ENCODE measurements at regions not wholly inside any gene's neighbourhood (a gene's known extent, or its start where the extent isn't known, plus 50 kb on each side); places are given as distances from the start of the nearest gene placed in this dataset.

- H3K27ac Mint-ChIP-seq (ENCODE audit: unreplicated experiment): no peak overlapping the region
- no peaks in the 10 kb centered on the region for H3K27me3 Mint-ChIP-seq (ENCODE audit: unreplicated experiment)
- no peak overlapping the region for H3K4me3 Mint-ChIP-seq (ENCODE audit: unreplicated experiment)
These were observed 501.5 kb downstream of the TRIB2 start for GRCh38 chr2:13218205-13218604.

GRCh38 chr2:13227578-13227977 lies 510.8 kb downstream of the TRIB2 start:
- Mint-ChIP-seq H3K27me3 (ENCODE audit: unreplicated experiment) (no peaks in the 10 kb centered on the region), H3K4me3 (ENCODE audit: unreplicated experiment) (no peak overlapping the region), H3K27ac (ENCODE audit: unreplicated experiment) (no peak overlapping the region), H3K4me1 (ENCODE audit: unreplicated experiment) (no peaks in the 10 kb centered on the region), H3K36me3 (ENCODE audit: low read depth, unreplicated experiment) (no peaks in the 10 kb centered on the region), H3K9me3 (ENCODE audit: unreplicated experiment) (no peaks in the 10 kb centered on the region)
- TF ChIP-seq CTCF (IDR thresholded peaks at IDR 0.05; ENCODE audit: unreplicated experiment): no peak
- no peak for DNase-seq (ENCODE audit: low spot score)

More at GRCh38 chr2:13218205-13218604, 501.5 kb downstream of the TRIB2 start:
- H3K9me3 Mint-ChIP-seq (ENCODE audit: unreplicated experiment): no peaks in the 10 kb centered on the region
- no peak for DNase-seq (ENCODE audit: low spot score)
- H3K4me1 Mint-ChIP-seq (ENCODE audit: unreplicated experiment): no peaks in the 10 kb centered on the region
- no peak for TF ChIP-seq CTCF (IDR thresholded peaks at IDR 0.05; ENCODE audit: unreplicated experiment)
- peaks cover 5% of the 10 kb centered on the region for H3K36me3 Mint-ChIP-seq (ENCODE audit: low read depth, unreplicated experiment)

GRCh38 chr2:13230221-13230620 lies 513.5 kb downstream of the TRIB2 start:
- Mint-ChIP-seq H3K27ac (ENCODE audit: unreplicated experiment) (no peak overlapping the region), H3K4me1 (ENCODE audit: unreplicated experiment) (no peaks in the 10 kb centered on the region), H3K4me3 (ENCODE audit: unreplicated experiment) (no peak overlapping the region), H3K9me3 (ENCODE audit: unreplicated experiment) (no peaks in the 10 kb centered on the region), H3K36me3 (ENCODE audit: low read depth, unreplicated experiment) (no peaks in the 10 kb centered on the region), H3K27me3 (ENCODE audit: unreplicated experiment) (no peaks in the 10 kb centered on the region)
- no peak for TF ChIP-seq CTCF (IDR thresholded peaks at IDR 0.05; ENCODE audit: unreplicated experiment)
- DNase-seq (ENCODE audit: low spot score): no peak

- H3K9me3 Mint-ChIP-seq (ENCODE audit: unreplicated experiment): no peaks in the 10 kb centered on the region
- H3K4me1 Mint-ChIP-seq (ENCODE audit: unreplicated experiment): no peaks in the 10 kb centered on the region
- H3K36me3 Mint-ChIP-seq (ENCODE audit: low read depth, unreplicated experiment): no peaks in the 10 kb centered on the region
- TF ChIP-seq CTCF (IDR thresholded peaks at IDR 0.05; ENCODE audit: unreplicated experiment): no peak
- H3K27me3 Mint-ChIP-seq (ENCODE audit: unreplicated experiment): peaks cover 4% of the 10 kb centered on the region
- no peak overlapping the region for H3K27ac Mint-ChIP-seq (ENCODE audit: unreplicated experiment)
- no peak overlapping the region for H3K4me3 Mint-ChIP-seq (ENCODE audit: unreplicated experiment)
- no peak for DNase-seq (ENCODE audit: low spot score)
These were observed 523.3 kb downstream of the TRIB2 start for GRCh38 chr2:13240061-13240460.

GRCh38 chr2:13240789-13241487 lies 524.2 kb downstream of the TRIB2 start:
- H3K27ac Mint-ChIP-seq (ENCODE audit: unreplicated experiment): no peak overlapping the region
- H3K4me1 Mint-ChIP-seq (ENCODE audit: unreplicated experiment): no peaks in the 10 kb centered on the region
- H3K36me3 Mint-ChIP-seq (ENCODE audit: low read depth, unreplicated experiment): no peaks in the 10 kb centered on the region
- no peak for TF ChIP-seq CTCF (IDR thresholded peaks at IDR 0.05; ENCODE audit: unreplicated experiment)
- H3K4me3 Mint-ChIP-seq (ENCODE audit: unreplicated experiment): no peak overlapping the region
- no peaks in the 10 kb centered on the region for H3K9me3 Mint-ChIP-seq (ENCODE audit: unreplicated experiment)
- peaks cover 4% of the 10 kb centered on the region for H3K27me3 Mint-ChIP-seq (ENCODE audit: unreplicated experiment)
- no peak for DNase-seq (ENCODE audit: low spot score)
